ENCODE measurements at regions not wholly inside any gene's neighbourhood (a gene's known extent, or its start where the extent isn't known, plus 50 kb on each side); places are given as distances from the start of the nearest gene placed in this dataset.
"Not testable (repeated sequence)": the region's sequence is repeated elsewhere in the genome, so short reads cannot be mapped to it uniquely, and the experiment has no call there.

GRCh38 chr2:110384109-110384735 lies 88.4 kb downstream of the LIMS4 start:
- not testable (repeated sequence) for TF ChIP-seq EZH2 (IDR thresholded peaks at IDR 0.05; ENCODE audit: low read length, missing control alignments); CTCF (conservative IDR thresholded peaks at IDR 0.05 in 1 of 2, IDR thresholded peaks at IDR 0.05 in 1 of 2; ENCODE audit: low read depth in 1 of 2, low read length in 2 of 2)
